H9 (cell line): ENCODE measurements at regions not wholly inside any gene's neighbourhood (a gene's known extent, or its start where the extent isn't known, plus 50 kb on each side); places are given as distances from the start of the nearest gene placed in this dataset.

ENCODE experiments used
- DNase-seq: peaks from one replicate; pipeline ENCODE4 v3.0.0-alpha.2; 2017
- H2AFZ ChIP-seq: one replicate; pipeline ENCODE4 v1.6.1; 2013; ENCODE audit warnings: mild to moderate bottlenecking, low read length, control low read depth, moderate library complexity
- H2AK5ac ChIP-seq: 2 replicates; pipeline ENCODE4 v1.6.1; 2013; ENCODE audit warnings: low read length, control low read depth, mixed read lengths; ENCODE audit not compliant: insufficient read length
- H2BK120ac ChIP-seq: one replicate; pipeline ENCODE4 v1.6.1; 2013; ENCODE audit warnings: low read depth, mild to moderate bottlenecking, low read length, control low read depth, inconsistent platforms; ENCODE audit not compliant: poor library complexity, severe bottlenecking
- H2BK12ac ChIP-seq: 2 replicates; pipeline ENCODE4 v1.6.1; 2013; ENCODE audit warnings: low read length, control low read depth, mixed read lengths, low read depth; ENCODE audit not compliant: insufficient read length
- H2BK15ac ChIP-seq: 2 replicates; pipeline ENCODE4 v1.6.1; 2013; ENCODE audit warnings: low read depth, low read length, control low read depth
- H2BK20ac ChIP-seq: one replicate; pipeline ENCODE4 v1.6.1; 2013; ENCODE audit warnings: low read depth, mild to moderate bottlenecking, low read length, control low read depth, inconsistent platforms; ENCODE audit not compliant: poor library complexity, severe bottlenecking
- H2BK5ac ChIP-seq: 2 replicates; pipeline ENCODE4 v1.6.1; 2013; ENCODE audit warnings: low read length, control low read depth, mixed read lengths; ENCODE audit not compliant: insufficient read length
- H3K14ac ChIP-seq: 2 replicates; pipeline ENCODE4 v1.6.1; 2013; ENCODE audit warnings: low read length, control low read depth; ENCODE audit not compliant: insufficient read depth
- H3K18ac ChIP-seq: 2 replicates; pipeline ENCODE4 v1.6.1; 2013; ENCODE audit warnings: low read depth, mild to moderate bottlenecking, mixed read lengths, low read length, control low read depth; ENCODE audit not compliant: insufficient read length
- H3K23ac ChIP-seq: 2 replicates; pipeline ENCODE4 v1.6.1; 2013; ENCODE audit warnings: low read length, control low read depth, mixed read lengths, low read depth; ENCODE audit not compliant: insufficient read length
- H3K23me2 ChIP-seq: 2 replicates; pipeline ENCODE4 v1.6.1; 2013; ENCODE audit warnings: low read depth, mild to moderate bottlenecking, mixed read lengths, low read length, control low read depth; ENCODE audit not compliant: insufficient read length, poor library complexity, severe bottlenecking
- H3K27ac ChIP-seq: 2 replicates; pipeline ENCODE4 v1.5.1; 2013; ENCODE audit warnings: low read length, control low read depth, mixed read lengths, low read depth; ENCODE audit not compliant: insufficient read length
- H3K27me3 ChIP-seq: 2 replicates; pipeline ENCODE4 v1.6.1; 2013; ENCODE audit warnings: low read length, control low read depth, inconsistent platforms; ENCODE audit not compliant: insufficient read depth
- H3K4ac ChIP-seq: 2 replicates; pipeline ENCODE4 v1.6.1; 2013; ENCODE audit warnings: low read depth, mild to moderate bottlenecking, control low read depth, inconsistent platforms, low read length, moderate library complexity
- H3K4me1 ChIP-seq: 2 replicates; pipeline ENCODE4 v1.6.1; 2013; ENCODE audit warnings: low read length, control low read depth, inconsistent platforms; ENCODE audit not compliant: insufficient read depth
- H3K4me2 ChIP-seq: 2 replicates; pipeline ENCODE4 v1.6.1; 2013; ENCODE audit warnings: low read length, control low read depth, mixed read lengths; ENCODE audit not compliant: insufficient read length, insufficient read depth
- H3K56ac ChIP-seq: 2 replicates; pipeline ENCODE4 v1.6.1; 2013; ENCODE audit warnings: low read depth, mild to moderate bottlenecking, mixed read lengths, low read length, control low read depth; ENCODE audit not compliant: insufficient read length
- H3K79me1 ChIP-seq: 2 replicates; pipeline ENCODE4 v1.6.1; 2013; ENCODE audit warnings: low read depth, mild to moderate bottlenecking, moderate library complexity, low read length, control low read depth, inconsistent platforms; ENCODE audit not compliant: insufficient read depth, poor library complexity, severe bottlenecking
- H3K79me2 ChIP-seq: 2 replicates; pipeline ENCODE4 v1.6.1; 2013; ENCODE audit warnings: low read length, control low read depth, inconsistent platforms; ENCODE audit not compliant: insufficient read depth
- H3K9ac ChIP-seq: 2 replicates; pipeline ENCODE4 v1.6.1; 2013; ENCODE audit warnings: low read length, control low read depth, mixed read lengths; ENCODE audit not compliant: insufficient read length; ENCODE audit errors: extremely low read depth
- H3K9me3 ChIP-seq: one replicate; pipeline ENCODE4 v1.6.1; 2013; ENCODE audit warnings: low read depth, low read length, inconsistent platforms; ENCODE audit not compliant: control insufficient read depth
- H3T11ph ChIP-seq: one replicate; pipeline ENCODE4 v1.6.1; 2013; ENCODE audit warnings: mild to moderate bottlenecking, low read length, control low read depth, inconsistent platforms
- H4K20me1 ChIP-seq: one replicate; pipeline ENCODE4 v1.6.1; 2013; ENCODE audit not compliant: control insufficient read depth, insufficient read length, insufficient read depth
- H4K5ac ChIP-seq: 2 replicates; pipeline ENCODE4 v1.6.1; 2013; ENCODE audit warnings: low read depth, mild to moderate bottlenecking, mixed read lengths, low read length, control low read depth; ENCODE audit not compliant: insufficient read length
- H4K8ac ChIP-seq: replicated peaks from 2 replicates; pipeline ENCODE4 v1.6.1; 2013; ENCODE audit warnings: low read length, control low read depth, mixed read lengths, low read depth; ENCODE audit not compliant: insufficient read length
- H4K91ac ChIP-seq: 2 replicates; pipeline ENCODE4 v1.6.1; 2013; ENCODE audit warnings: low read depth, mild to moderate bottlenecking, moderate library complexity, mixed read lengths, low read length, control low read depth; ENCODE audit not compliant: insufficient read length
- H3K27ac Mint-ChIP-seq, 3 experiments: 2 replicates in 2 of 3; 3 replicates in 1 of 3; pipeline ENCODE4 v1.8.0; 2020 to 2021; ENCODE audit warnings: mixed read lengths in 3 of 3, mild to moderate bottlenecking in 1 of 3, moderate library complexity in 1 of 3
- H3K27me3 Mint-ChIP-seq: 2 replicates; pipeline ENCODE4 v1.8.0; 2021; ENCODE audit warnings: low read depth, mild to moderate bottlenecking, moderate library complexity, mixed read lengths
- H3K36me3 Mint-ChIP-seq, 3 experiments: 2 replicates in 2 of 3; 3 replicates in 1 of 3; pipeline ENCODE4 v1.8.0; 2020 to 2021; ENCODE audit warnings: low read depth in 3 of 3, mixed read lengths in 3 of 3; ENCODE audit not compliant: insufficient read depth in 1 of 3
- H3K4me1 Mint-ChIP-seq, 2 experiments: 2 replicates each; pipeline ENCODE4 v1.8.0; 2020; ENCODE audit warnings: mixed read lengths in 2 of 2
- H3K4me3 Mint-ChIP-seq, 2 experiments: 2 replicates in 1 of 2; 3 replicates in 1 of 2; pipeline ENCODE4 v1.8.0; 2020 to 2021; ENCODE audit warnings: mild to moderate bottlenecking in 2 of 2, mixed read lengths in 2 of 2, moderate library complexity in 1 of 2
- H3K9me3 Mint-ChIP-seq, 2 experiments: 2 replicates in 1 of 2; 3 replicates in 1 of 2; pipeline ENCODE4 v1.8.0; 2020; ENCODE audit warnings: mild to moderate bottlenecking in 2 of 2, mixed read lengths in 2 of 2, moderate library complexity in 1 of 2
- CTCF ChIP-seq: fragments of 200-600 bp; sonication (generic); conservative IDR thresholded peaks from 3 replicates; pipeline ENCODE4 v1.8.0; 2021; ENCODE audit warnings: antibody characterized with exemption, mild to moderate bottlenecking
- WGBS: extraction: QIAGEN DNeasy Blood & Tissue Kit; methylation state at CpG from one replicate; pipeline ENCODE4 v1.1.7; 2013; ENCODE audit warnings: missing lambda C conversion rate, low lambda C conversion rate, mixed read lengths; ENCODE audit not compliant: insufficient read length; ENCODE audit errors: extremely low coverage; 5-methylcytosine and 5-hydroxymethylcytosine counted together

GRCh38 chr6:66390393-66390792, 683.4 kb upstream of the EYS start:
- Mint-ChIP-seq H3K36me3 (no peaks in the 10 kb centered on the region), H3K4me1 (peaks cover 0 to 7% of the 10 kb centered on the region in 2 experiments; a peak in 1 of 4 replicates), H3K27me3 (no peaks in the 10 kb centered on the region), H3K27ac (no peak overlapping the region), H3K4me3 (no peak overlapping the region), H3K9me3 (peaks cover 0 to 3% of the 10 kb centered on the region in 2 experiments; a peak in 3 of 5 replicates)
- Histone ChIP-seq H3K4me2 (no peak overlapping the region), H2BK120ac (no peak overlapping the region), H4K91ac (no peak overlapping the region), H3K23me2 (no peaks in the 10 kb centered on the region), H3K9me3 (no peaks in the 10 kb centered on the region), H2BK15ac (no peak overlapping the region), H2AFZ (no peak overlapping the region), H2BK5ac (no peak overlapping the region), H3T11ph (no peak overlapping the region), H3K9ac (no peak overlapping the region), H4K5ac (no peak overlapping the region), H3K27me3 (no peaks in the 10 kb centered on the region), H2BK12ac (no peak overlapping the region), H2BK20ac (no peak overlapping the region), H4K8ac (no peak overlapping the region), H3K79me2 (no peaks in the 10 kb centered on the region), H3K56ac (no peak overlapping the region), H4K20me1 (no peaks in the 10 kb centered on the region), H3K14ac (no peak overlapping the region), H3K18ac (no peak overlapping the region), H2AK5ac (no peak overlapping the region), H3K23ac (no peak overlapping the region), H3K27ac (no peak overlapping the region), H3K79me1 (no peaks in the 10 kb centered on the region), H3K4me1 (no peaks in the 10 kb centered on the region), H3K4ac (no peak overlapping the region)
- no peak for TF ChIP-seq CTCF
- no peak for DNase-seq
- no CpG with 5 or more reads among the region's 2 CpGs for WGBS
